ENCODE measurements at regions not wholly inside any gene's neighbourhood (a gene's known extent, or its start where the extent isn't known, plus 50 kb on each side); places are given as distances from the start of the nearest gene placed in this dataset.

GRCh38 chr20:50318710-50319109 lies 128.1 kb downstream of the CEBPB start:
- TF ChIP-seq POLR2A (IDR thresholded peaks at IDR 0.05): no peak
- TF ChIP-seq, protein P1, sequence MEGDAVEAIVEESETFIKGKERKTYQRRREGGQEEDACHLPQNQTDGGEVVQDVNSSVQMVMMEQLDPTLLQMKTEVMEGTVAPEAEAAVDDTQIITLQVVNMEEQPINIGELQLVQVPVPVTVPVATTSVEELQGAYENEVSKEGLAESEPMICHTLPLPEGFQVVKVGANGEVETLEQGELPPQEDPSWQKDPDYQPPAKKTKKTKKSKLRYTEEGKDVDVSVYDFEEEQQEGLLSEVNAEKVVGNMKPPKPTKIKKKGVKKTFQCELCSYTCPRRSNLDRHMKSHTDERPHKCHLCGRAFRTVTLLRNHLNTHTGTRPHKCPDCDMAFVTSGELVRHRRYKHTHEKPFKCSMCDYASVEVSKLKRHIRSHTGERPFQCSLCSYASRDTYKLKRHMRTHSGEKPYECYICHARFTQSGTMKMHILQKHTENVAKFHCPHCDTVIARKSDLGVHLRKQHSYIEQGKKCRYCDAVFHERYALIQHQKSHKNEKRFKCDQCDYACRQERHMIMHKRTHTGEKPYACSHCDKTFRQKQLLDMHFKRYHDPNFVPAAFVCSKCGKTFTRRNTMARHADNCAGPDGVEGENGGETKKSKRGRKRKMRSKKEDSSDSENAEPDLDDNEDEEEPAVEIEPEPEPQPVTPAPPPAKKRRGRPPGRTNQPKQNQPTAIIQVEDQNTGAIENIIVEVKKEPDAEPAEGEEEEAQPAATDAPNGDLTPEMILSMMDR (IDR thresholded peaks at IDR 0.05): no peak

All from lower leg skin (tissue), 3 donors.